Activated B cell treated with CpG ODN at 0.5 μM for 24 hours (primary cell): ENCODE measurements at regions not wholly inside any gene's neighbourhood (a gene's known extent, or its start where the extent isn't known, plus 50 kb on each side); places are given as distances from the start of the nearest gene placed in this dataset.

ENCODE experiments used
- ATAC-seq: fragments of 200-7000 bp; cut with Tn5 transposase; one replicate; pipeline ENCODE4 v1.10.0; 2021; ENCODE audit warnings: low read depth, mild to moderate bottlenecking, moderate library complexity
- CTCF ChIA-PET: fragments of 350-600 bp; sonication (Branson Sonifier 250); formaldehyde crosslinking; loops from one replicate; lab custom pipeline; 2021; ENCODE audit warnings: antibody characterized with exemption; lab: Charles Lee
- POLR2A ChIA-PET: fragments of 350-600 bp; sonication (Branson Sonifier 250); formaldehyde crosslinking; loops from one replicate; lab custom pipeline; 2021; ENCODE audit warnings: antibody characterized with exemption; lab: Charles Lee
- DNase-seq: peaks from one replicate; pipeline ENCODE4 v3.0.0; 2022
- H3K27ac Mint-ChIP-seq: one replicate; pipeline ENCODE4 v1.8.0; 2020; ENCODE audit warnings: mixed read lengths
- H3K27me3 Mint-ChIP-seq: one replicate; pipeline ENCODE4 v1.8.0; 2021; ENCODE audit warnings: mixed read lengths
- H3K36me3 Mint-ChIP-seq: one replicate; pipeline ENCODE4 v1.8.0; 2021; ENCODE audit warnings: low read depth, mixed read lengths
- H3K4me1 Mint-ChIP-seq: one replicate; pipeline ENCODE4 v1.8.0; 2021; ENCODE audit warnings: mixed read lengths
- H3K4me3 Mint-ChIP-seq: one replicate; pipeline ENCODE4 v1.8.0; 2020; ENCODE audit warnings: mild to moderate bottlenecking, mixed read lengths
- H3K9me3 Mint-ChIP-seq: one replicate; pipeline ENCODE4 v1.8.0; 2020; ENCODE audit warnings: mixed read lengths
- intact Hi-C: fragments of 100-400 bp; cut with micrococcal nuclease; formaldehyde crosslinking; loops from one replicate; pipeline ENCODE4 v1.15.1; 2024
- TF ChIP-seq, protein P1 (sequence below): fragments of 200-600 bp; IDR thresholded peaks from one replicate; pipeline ENCODE4 v1.8.0; 2022; ENCODE audit warnings: antibody characterized with exemption, mild to moderate bottlenecking

DNA sequence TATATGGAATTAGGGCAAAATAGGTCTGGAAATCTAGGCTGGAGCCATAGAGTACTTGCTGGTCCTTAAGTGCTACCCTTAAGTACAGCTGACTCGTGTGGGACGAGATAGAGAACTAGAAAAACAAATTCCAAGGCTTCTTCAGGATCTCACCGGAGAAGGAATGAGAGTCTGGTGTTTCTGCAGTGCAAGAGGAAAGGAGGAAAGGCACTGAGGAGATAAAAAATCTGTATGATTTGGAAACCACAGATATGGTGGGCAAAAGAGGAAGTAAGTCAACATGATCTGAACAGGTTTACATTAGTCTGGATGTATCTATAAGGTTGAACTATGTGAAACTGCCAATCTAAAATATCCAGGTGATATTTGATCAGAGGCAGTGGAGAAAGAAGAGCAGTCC is 134.4 kb upstream of the SOX5 start:
- H3K4me3 Mint-ChIP-seq = no peak overlapping the region
- H3K36me3 Mint-ChIP-seq = no peaks in the 10 kb centered on the region
- H3K27me3 Mint-ChIP-seq = no peaks in the 10 kb centered on the region
- ChIA-PET POLR2A (no interaction called here), CTCF (no interaction called here)
- H3K9me3 Mint-ChIP-seq = no peaks in the 10 kb centered on the region
- ATAC-seq (no peak), DNase-seq (no peak)
- peaks cover 7% of the 10 kb centered on the region for H3K4me1 Mint-ChIP-seq
- no peak overlapping the region for H3K27ac Mint-ChIP-seq
- intact Hi-C loops = no loop called here
- TF ChIP-seq, protein P1, sequence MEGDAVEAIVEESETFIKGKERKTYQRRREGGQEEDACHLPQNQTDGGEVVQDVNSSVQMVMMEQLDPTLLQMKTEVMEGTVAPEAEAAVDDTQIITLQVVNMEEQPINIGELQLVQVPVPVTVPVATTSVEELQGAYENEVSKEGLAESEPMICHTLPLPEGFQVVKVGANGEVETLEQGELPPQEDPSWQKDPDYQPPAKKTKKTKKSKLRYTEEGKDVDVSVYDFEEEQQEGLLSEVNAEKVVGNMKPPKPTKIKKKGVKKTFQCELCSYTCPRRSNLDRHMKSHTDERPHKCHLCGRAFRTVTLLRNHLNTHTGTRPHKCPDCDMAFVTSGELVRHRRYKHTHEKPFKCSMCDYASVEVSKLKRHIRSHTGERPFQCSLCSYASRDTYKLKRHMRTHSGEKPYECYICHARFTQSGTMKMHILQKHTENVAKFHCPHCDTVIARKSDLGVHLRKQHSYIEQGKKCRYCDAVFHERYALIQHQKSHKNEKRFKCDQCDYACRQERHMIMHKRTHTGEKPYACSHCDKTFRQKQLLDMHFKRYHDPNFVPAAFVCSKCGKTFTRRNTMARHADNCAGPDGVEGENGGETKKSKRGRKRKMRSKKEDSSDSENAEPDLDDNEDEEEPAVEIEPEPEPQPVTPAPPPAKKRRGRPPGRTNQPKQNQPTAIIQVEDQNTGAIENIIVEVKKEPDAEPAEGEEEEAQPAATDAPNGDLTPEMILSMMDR = no peak

DNA sequence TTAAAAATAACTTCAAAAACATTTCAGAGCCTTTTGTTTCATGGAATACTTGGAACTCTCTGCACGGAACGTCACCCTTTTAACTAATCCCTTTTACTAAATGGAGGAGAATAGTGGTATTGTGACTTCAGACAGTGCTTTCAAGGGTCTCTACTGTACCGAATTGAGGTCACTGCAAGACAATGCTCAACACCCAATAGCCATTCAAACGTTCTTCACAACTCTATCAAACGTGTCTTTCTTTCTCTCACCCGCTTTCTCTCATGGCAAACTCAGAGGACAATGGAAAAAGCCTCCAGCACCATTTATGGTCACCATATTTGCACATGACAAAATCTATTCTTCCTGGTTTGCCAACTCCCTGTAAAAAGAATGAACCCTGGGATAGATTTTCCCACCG is 132.1 kb upstream of the SOX5 start:
- intact Hi-C loops = no loop called here
- ATAC-seq = no peak
- Mint-ChIP-seq H3K4me3 (no peak overlapping the region), H3K4me1 (peaks cover 7% of the 10 kb centered on the region), H3K9me3 (no peaks in the 10 kb centered on the region), H3K27me3 (no peaks in the 10 kb centered on the region), H3K27ac (no peak overlapping the region), H3K36me3 (no peaks in the 10 kb centered on the region)
- DNase-seq = no peak
- TF ChIP-seq, protein P1 = no peak
- ChIA-PET CTCF (no interaction called here), POLR2A (no interaction called here)

GRCh38 chr12:24081092-24081529 is 131.6 kb upstream of the SOX5 start:
- intact Hi-C loops = no loop called here
- ATAC-seq (no peak), DNase-seq (no peak)
- H3K9me3 Mint-ChIP-seq = no peaks in the 10 kb centered on the region
- H3K36me3 Mint-ChIP-seq = no peaks in the 10 kb centered on the region
- H3K4me1 Mint-ChIP-seq = peaks cover 7% of the 10 kb centered on the region
- TF ChIP-seq, protein P1 = no peak
- no peaks in the 10 kb centered on the region for H3K27me3 Mint-ChIP-seq
- CTCF ChIA-PET = no interaction called here
- no peak overlapping the region for H3K27ac Mint-ChIP-seq
- POLR2A ChIA-PET = no interaction called here
- H3K4me3 Mint-ChIP-seq = no peak overlapping the region

GRCh38 chr12:24080465-24080864 is 131.0 kb upstream of the SOX5 start:
- no peaks in the 10 kb centered on the region for H3K36me3 Mint-ChIP-seq
- no peak overlapping the region for H3K27ac Mint-ChIP-seq
- peaks cover 7% of the 10 kb centered on the region for H3K4me1 Mint-ChIP-seq
- H3K27me3 Mint-ChIP-seq = no peaks in the 10 kb centered on the region
- ChIA-PET POLR2A (no interaction called here), CTCF (no interaction called here)
- intact Hi-C loops = no loop called here
- H3K4me3 Mint-ChIP-seq = no peak overlapping the region
- TF ChIP-seq, protein P1 = no peak
- ATAC-seq (no peak), DNase-seq (no peak)
- no peaks in the 10 kb centered on the region for H3K9me3 Mint-ChIP-seq

DNA sequence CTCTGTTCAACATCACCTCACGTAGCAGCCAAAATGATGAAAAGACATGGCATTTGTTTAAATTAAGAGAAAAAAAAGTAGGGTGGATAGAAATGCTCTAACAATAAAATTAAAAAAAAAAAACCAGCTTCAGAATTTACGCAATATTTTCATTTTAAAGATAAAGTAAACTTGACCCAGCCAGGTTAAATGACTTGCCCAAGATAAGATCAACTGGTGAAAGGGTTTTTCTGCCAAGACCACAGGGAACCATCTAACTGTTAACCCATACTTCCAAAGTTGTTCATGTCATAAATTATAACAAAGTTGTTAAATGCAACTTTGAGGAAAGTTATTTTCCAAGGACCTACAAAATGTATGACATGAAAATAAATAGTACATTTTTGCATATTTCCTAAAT is 129.6 kb upstream of the SOX5 start:
- H3K36me3 Mint-ChIP-seq = no peaks in the 10 kb centered on the region
- intact Hi-C loops = no loop called here
- no peak overlapping the region for H3K4me3 Mint-ChIP-seq
- TF ChIP-seq, protein P1 = no peak
- no peaks in the 10 kb centered on the region for H3K27me3 Mint-ChIP-seq
- no peaks in the 10 kb centered on the region for H3K9me3 Mint-ChIP-seq
- ATAC-seq = no peak
- H3K27ac Mint-ChIP-seq = no peak overlapping the region
- ChIA-PET POLR2A (no interaction called here), CTCF (no interaction called here)
- H3K4me1 Mint-ChIP-seq = peaks cover 7% of the 10 kb centered on the region
- no peak for DNase-seq
